Stimulated activated naive CD8-positive, alpha-beta T cell treated with anti-CD3 and anti-CD28 coated beads, Interleukin-15, amount 100 ng/mL, for 72 hours (primary cell): ENCODE measurements at regions not wholly inside any gene's neighbourhood (a gene's known extent, or its start where the extent isn't known, plus 50 kb on each side); places are given as distances from the start of the nearest gene placed in this dataset.

Source experiments
- ATAC-seq: fragments of 150-1000 bp; cut with Tn5 transposase; 2 replicates; pipeline ENCODE4 v1.10.0; 2021; ENCODE audit warnings: mild to moderate bottlenecking, moderate library complexity
- DNase-seq, 2 donors: peaks; one replicate each; pipeline ENCODE4 v3.0.0; 2021 to 2022
- H3K27ac Mint-ChIP-seq, 2 donors: one replicate each; pipeline ENCODE4 v1.8.0; 2022; ENCODE audit warnings: mild to moderate bottlenecking in 2 of 2, mixed read lengths in 2 of 2, moderate library complexity in 2 of 2
- H3K27me3 Mint-ChIP-seq: one replicate; pipeline ENCODE4 v1.8.0; 2022; ENCODE audit warnings: mixed read lengths
- H3K4me1 Mint-ChIP-seq: one replicate; pipeline ENCODE4 v1.8.0; 2022; ENCODE audit warnings: mild to moderate bottlenecking, mixed read lengths
- H3K4me3 Mint-ChIP-seq, 2 donors: one replicate each; pipeline ENCODE4 v1.8.0; 2022; ENCODE audit warnings: mild to moderate bottlenecking in 2 of 2, mixed read lengths in 2 of 2, moderate library complexity in 1 of 2
- H3K9me3 Mint-ChIP-seq, 2 donors: one replicate each; pipeline ENCODE4 v1.8.0; 2022; ENCODE audit warnings: mixed read lengths in 2 of 2

- no peaks in the 10 kb centered on the region for H3K4me1 Mint-ChIP-seq
- DNase-seq: peak; percentile 23 to 24
- no peaks in the 10 kb centered on the region for H3K9me3 Mint-ChIP-seq
- no peak overlapping the region for H3K4me3 Mint-ChIP-seq
- peaks cover 92% of the 10 kb centered on the region for H3K27me3 Mint-ChIP-seq
- peak; percentile 83 for ATAC-seq
- no peak overlapping the region for H3K27ac Mint-ChIP-seq
Measured at GRCh38 chr20:59518881-59519706, 85.2 kb upstream of the PHACTR3 start.

- DNase-seq: no peak
- Mint-ChIP-seq H3K4me1 (no peaks in the 10 kb centered on the region), H3K27me3 (peaks cover 92% of the 10 kb centered on the region), H3K27ac (no peak overlapping the region), H3K4me3 (no peak overlapping the region), H3K9me3 (no peaks in the 10 kb centered on the region)
- no peak for ATAC-seq
Measured at GRCh38 chr20:59519707-59520014, 84.7 kb upstream of the PHACTR3 start.

DNA sequence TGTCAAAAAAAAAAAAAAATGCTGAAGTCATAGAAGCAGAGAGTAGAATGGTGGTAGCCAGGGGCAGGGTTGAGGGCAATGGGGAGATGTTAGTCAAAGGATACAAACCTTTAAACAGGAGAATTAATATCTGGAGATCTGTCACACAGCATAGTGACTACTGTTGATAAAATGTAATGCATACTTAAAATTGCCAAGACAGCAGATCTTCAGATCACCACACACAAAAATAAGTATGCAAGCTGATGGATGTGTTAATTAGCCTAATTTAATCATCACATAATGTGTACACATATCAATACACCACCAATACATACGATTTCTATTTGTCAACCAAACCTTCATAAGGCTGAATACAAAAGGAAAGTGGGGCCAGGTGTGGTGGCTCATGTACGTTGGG lies 83.5 kb upstream of the PHACTR3 start:
- ATAC-seq: no peak
- no peak overlapping the region for H3K4me3 Mint-ChIP-seq
- no peak overlapping the region for H3K27ac Mint-ChIP-seq
- H3K4me1 Mint-ChIP-seq: no peaks in the 10 kb centered on the region
- H3K27me3 Mint-ChIP-seq: peaks cover 92% of the 10 kb centered on the region
- H3K9me3 Mint-ChIP-seq: no peaks in the 10 kb centered on the region
- no peak for DNase-seq

DNA sequence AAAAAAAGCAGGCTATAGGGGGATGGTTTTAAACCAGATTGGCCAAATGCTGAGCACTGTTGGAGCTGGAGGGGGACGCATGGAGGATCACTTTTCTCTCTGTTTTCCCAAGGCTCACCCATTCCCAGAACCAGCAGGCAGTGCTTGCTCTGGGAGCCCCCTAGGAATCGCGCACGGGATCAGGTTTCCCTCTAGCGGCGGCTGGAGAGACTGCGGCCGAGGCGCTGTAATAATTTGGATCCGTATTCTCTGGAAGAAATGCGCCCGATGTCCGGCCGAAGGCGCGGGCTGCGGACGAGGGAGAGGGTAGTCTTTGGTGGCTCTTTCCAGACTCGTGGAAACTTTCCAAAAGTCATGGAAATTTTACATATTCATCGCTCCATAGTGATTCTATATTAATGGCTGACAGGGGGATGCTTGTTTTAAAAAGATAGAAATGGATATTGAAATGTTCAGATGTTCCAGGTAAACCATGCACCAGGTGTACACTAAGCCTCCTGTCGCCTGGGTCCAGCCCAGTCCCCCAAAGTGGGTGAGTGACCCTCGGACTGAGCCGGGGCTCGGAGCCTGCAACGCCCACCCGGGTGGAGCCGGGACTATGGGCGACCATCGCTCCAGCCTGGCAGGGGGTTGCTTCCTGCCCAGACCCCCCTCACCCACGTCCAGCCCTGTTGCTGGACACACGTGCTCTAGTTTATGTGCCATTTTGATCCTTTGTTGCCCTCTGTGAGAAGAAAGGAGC lies 78.7 kb upstream of the PHACTR3 start:
- Mint-ChIP-seq H3K9me3 (no peaks in the 10 kb centered on the region), H3K4me1 (no peaks in the 10 kb centered on the region), H3K27ac (no peak overlapping the region), H3K27me3 (peaks cover 85% of the 10 kb centered on the region), H3K4me3 (no peak overlapping the region)
- no peak for ATAC-seq
- peak in 1 of 2 donors; percentile 20 for DNase-seq

DNA sequence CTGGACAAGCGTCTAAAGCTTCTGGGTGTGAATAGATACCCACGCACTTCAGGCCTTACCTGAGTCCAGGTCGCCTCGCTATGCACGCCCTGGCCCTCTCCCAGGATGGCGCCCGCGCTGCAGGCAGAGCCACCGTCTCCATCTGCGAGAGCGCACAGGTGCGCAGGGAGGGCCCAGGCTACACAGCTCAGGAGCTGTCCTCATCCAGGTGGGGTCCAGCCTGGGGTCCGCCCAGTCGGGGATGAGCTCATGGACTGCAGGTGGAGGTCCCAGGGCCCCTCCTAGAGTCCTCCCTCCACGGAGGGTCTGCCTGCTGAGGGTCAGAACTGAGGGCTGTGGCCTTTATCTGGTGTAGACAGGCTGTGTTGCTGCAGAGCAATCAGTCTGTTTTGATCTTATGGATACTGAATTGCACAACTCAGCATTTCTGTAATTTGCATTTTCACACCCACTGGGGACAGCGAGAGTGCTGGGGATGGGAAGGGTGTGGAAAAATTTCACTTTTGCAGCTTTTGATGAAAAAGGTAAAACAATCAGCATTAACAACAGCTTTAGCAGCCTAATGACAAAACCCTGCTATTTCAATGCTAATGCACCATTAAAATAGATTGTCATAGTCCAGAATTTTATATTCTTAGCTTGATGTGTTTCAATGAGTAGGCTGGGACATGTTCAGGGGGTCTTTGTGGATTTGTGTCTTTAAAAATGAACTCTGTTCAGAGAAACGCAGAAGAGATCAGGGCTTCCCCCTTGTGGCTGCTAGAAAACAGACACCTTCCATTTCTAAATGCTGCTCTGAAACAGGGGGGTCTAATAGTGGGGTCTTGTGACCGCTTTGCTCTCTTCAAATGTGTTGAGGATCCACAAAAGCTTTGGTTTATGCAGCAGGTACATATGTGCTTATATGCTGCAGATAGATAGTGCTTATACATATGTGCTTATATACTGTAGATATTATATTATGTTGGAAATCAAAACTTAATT lies 77.8 kb upstream of the PHACTR3 start:
- DNase-seq (no peak), ATAC-seq (no peak)
- H3K9me3 Mint-ChIP-seq: no peaks in the 10 kb centered on the region
- H3K4me1 Mint-ChIP-seq: no peaks in the 10 kb centered on the region
- H3K4me3 Mint-ChIP-seq: no peak overlapping the region
- peaks cover 79% of the 10 kb centered on the region for H3K27me3 Mint-ChIP-seq
- no peak overlapping the region for H3K27ac Mint-ChIP-seq

DNA sequence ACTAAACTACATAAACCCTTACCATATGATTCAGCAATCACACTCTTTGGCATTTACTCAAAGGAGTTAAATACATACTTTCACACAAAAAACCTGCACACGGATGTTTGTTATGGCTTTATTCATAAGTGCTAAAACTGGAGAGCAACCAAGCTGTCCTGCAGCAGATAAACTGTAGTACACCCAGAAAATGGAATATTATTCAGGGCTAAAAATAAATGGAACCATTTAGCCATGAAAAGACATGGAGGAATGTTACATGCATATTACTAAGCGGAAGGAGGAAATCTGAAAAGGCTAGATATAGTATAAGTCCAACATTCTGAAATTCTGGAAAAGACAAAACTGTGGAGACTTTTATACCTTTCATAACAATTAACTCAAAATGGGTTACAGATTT lies 73.6 kb upstream of the PHACTR3 start:
- Mint-ChIP-seq H3K4me1 (no peaks in the 10 kb centered on the region), H3K27me3 (peaks cover 41% of the 10 kb centered on the region), H3K4me3 (no peak overlapping the region), H3K9me3 (no peaks in the 10 kb centered on the region), H3K27ac (no peak overlapping the region)
- DNase-seq (no peak), ATAC-seq (no peak)

- H3K9me3 Mint-ChIP-seq: peaks cover 17 to 20% of the 10 kb centered on the region in 2 donors
- no peak overlapping the region for H3K27ac Mint-ChIP-seq
- no peak overlapping the region for H3K4me3 Mint-ChIP-seq
- DNase-seq (no peak), ATAC-seq (no peak)
- peaks cover 39% of the 10 kb centered on the region for H3K27me3 Mint-ChIP-seq
- no peaks in the 10 kb centered on the region for H3K4me1 Mint-ChIP-seq
Measured at GRCh38 chr20:59537991-59538390, 66.3 kb upstream of the PHACTR3 start.

GRCh38 chr20:59547596-59547995 lies 56.7 kb upstream of the PHACTR3 start:
- DNase-seq: no peak
- Mint-ChIP-seq H3K27ac (no peak overlapping the region), H3K9me3 (no peaks in the 10 kb centered on the region), H3K27me3 (peaks cover 31% of the 10 kb centered on the region), H3K4me1 (no peaks in the 10 kb centered on the region), H3K4me3 (no peak overlapping the region)
- ATAC-seq: no peak
